ENCODE measurements at regions not wholly inside any gene's neighbourhood (a gene's known extent, or its start where the extent isn't known, plus 50 kb on each side); places are given as distances from the start of the nearest gene placed in this dataset.

- TF ChIP-seq POLR2A (IDR thresholded peaks at IDR 0.05), result no peak
- TF ChIP-seq CTCF (IDR thresholded peaks at IDR 0.05), result no peak
- TF ChIP-seq EP300 (IDR thresholded peaks at IDR 0.05), result no peak
- no peak for TF ChIP-seq POLR2AphosphoS5 (IDR thresholded peaks at IDR 0.05)
These were observed 144.6 kb upstream of the TBL1XR1 start for GRCh38 chr3:177341736-177342419.
